HG03064 (cell line): ENCODE measurements at regions not wholly inside any gene's neighbourhood (a gene's known extent, or its start where the extent isn't known, plus 50 kb on each side); places are given as distances from the start of the nearest gene placed in this dataset.

ENCODE experiments used
- ATAC-seq: cut with Tn5 transposase; IDR thresholded peaks from one replicate; pipeline ENCODE4 v1.9.1; 2021; ENCODE audit warnings: low read depth; ENCODE audit not compliant: unreplicated experiment

DNA sequence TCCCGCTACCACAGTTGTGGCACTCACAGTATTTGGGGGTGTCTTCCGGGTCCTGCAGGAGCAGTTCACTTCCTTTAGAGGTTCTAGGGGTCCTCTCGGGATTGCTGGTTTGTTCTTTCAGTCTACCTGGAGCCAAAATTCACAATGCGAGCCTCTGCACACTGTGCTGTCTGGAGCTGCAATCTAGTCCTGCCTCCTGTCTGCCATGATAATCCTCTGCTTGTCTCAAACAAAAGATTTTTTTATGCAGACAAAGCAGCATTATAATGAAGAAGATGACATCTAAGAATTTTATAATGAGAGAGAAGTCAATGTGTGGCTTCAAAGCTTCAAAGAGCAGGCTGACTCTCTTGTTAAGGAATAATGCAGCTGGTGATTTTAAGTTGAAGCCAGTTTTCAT, 975.1 kb upstream of the GYPC start:
- ATAC-seq = no peak

DNA sequence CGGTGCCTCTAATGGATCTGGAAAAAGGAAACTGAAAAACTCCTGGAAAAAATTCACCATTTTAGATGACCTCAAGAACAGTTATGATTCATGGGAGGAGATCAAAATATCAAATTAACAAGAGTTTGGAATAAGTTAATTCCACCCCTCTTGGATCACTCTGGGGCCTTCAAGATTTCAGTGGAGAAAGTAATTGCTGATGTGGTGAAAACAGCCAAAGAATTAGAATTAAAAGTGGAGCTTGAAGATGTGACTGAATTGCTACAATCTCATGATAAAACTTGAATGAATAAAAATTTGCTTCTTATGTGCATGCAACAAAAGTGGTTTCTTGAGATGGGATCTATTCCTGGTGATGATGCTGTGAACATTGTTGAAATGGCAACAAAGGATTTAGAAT, 974.4 kb upstream of the GYPC start:
- no peak for ATAC-seq

DNA sequence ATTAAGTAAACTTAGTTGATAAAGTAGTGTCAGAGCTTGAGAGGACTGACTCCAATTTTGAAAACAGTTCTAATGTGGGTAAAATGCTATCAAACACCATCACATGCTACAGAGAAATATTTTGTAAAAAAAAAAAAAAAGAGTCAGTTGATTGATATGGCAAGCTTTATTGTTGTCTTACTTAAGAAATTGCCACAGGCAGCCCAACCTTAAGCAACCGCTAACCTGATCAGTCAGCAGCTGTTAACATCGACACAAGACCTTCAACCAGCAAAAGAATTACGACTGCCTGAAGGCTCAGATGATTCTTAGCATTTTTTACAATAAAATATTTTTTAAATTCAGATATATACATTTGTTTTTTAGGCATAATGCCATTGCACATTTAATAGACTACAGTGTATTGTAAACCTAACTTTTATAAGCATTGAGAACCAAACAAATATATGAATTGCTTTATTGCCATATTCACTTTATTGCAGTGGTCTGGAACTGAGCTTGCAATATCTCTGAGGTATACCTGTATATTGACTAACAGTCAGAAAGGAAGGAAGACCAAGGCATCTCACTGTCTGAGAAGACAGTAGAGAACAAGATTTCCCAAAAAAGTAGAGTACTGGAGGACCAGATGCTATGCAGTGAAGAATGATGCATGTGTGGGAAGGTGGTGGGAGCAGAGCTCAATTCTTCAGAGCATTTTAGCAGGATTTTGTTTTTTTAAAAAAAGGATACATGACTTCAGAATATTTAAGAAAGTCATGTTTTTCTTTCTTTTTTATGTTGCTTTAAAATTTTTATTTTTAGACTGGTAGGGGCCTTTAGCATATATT, 973.8 kb upstream of the GYPC start:
- ATAC-seq = no peak

DNA sequence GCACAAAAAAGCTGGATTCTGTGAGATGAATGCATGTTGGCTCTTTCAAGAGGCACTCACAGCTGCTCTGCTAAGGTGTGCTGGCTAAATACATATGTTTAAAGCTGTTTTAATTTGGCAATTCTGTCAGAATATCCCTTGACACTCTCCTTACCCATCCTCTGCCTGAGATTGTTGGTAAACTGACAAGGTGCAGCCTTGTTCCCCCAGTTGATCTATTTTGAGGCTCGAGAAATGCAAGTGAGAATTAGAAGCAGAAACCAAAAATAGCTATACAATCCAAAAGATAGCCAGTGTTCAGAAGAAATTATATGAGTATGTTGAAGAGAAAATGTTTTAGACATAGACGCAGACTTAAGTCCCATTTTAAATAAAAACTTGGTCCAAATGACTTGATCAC, 971.7 kb upstream of the GYPC start:
- no peak for ATAC-seq

DNA sequence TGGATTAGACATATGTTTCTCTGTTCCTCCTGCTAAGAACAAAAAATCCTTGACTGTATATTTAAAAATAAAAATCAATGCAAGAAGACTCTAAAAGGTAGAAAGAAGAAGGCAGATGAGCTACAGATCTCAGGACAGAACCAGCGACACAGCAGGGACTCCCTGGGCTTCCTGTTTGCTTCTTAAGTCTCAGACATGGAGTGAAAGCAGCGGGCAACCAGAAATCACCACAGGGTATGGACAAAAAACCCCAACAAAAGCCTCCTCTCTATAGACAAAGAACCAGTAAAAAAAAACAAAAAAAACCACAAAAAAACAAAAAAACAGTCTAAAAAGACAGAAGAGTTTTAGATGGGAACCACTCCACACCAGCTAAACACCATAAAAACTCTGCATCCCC, 971.0 kb upstream of the GYPC start:
- no peak for ATAC-seq

DNA sequence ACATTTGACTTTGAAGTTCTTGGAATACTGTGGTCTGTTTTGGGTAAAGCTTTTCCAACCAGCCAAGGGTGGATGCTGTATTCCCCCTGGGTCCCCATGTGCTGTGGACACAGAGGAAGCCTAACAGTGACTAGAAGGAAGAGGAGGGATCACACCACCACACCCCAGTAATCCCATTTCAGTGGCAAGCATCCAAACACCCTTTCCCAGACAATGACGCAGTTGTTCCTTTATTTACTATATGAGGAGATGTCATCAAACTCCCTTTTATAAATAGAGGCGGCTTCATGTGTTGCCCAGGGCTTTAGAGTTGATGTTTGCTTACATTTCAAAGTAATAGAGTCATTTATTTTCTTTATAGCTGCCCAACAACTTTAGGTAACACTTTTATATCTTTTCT, 959.4 kb upstream of the GYPC start:
- no peak for ATAC-seq

DNA sequence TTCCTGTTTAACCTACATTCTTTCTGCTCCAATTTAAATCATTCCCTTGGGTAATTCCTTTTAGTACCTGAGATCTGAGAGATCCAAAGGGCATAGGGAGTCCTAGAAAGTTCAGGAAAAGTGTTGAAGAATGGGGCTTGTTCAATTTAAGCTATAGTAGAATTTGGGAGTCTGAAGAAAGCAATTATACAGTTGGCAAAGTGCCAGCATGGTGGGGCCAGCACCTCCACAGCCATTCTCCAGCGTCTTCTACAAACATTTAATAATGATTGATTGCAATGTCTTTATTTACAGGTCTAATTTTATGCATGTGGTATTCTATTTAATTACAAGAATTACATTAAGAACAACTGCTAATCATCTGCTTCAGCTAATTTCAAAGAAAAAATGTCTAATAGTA, 957.7 kb upstream of the GYPC start:
- no peak for ATAC-seq

DNA sequence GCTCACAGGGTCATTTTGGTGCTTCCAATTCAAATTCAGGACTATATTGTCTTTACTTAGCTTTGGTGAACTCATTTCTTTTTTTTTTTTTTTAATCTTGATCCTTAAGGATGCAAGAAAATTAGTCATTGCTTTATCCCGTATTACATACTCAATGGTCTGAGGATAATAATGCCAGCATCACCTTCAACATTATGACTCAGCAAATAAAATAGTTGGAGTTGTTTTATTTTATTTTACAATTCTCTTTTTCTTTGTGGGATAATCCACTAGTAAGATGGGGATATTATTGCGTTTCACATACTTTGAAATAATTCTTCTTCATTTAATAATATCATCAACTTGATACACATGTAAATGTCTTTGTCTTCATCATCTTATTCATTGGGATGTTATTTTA, 954.9 kb upstream of the GYPC start:
- no peak for ATAC-seq

DNA sequence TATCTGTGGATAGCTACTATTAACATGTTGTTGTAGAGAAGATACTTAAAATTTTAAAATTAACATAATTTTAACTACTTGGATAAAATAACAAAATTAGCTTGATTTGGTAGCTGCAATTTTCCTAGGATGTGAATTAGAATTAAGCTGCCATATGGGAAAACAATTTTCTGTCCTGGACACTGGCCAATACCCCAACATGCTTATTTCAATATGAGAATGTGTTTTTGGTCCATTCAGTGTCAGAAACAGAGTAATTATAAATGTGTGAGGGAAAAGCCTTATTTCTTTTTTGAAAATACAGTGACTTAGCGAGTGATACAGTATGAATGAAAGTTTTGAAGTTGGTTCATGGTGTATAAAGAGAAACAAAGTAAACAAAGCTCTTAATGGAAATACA, 948.3 kb upstream of the GYPC start:
- ATAC-seq = no peak

DNA sequence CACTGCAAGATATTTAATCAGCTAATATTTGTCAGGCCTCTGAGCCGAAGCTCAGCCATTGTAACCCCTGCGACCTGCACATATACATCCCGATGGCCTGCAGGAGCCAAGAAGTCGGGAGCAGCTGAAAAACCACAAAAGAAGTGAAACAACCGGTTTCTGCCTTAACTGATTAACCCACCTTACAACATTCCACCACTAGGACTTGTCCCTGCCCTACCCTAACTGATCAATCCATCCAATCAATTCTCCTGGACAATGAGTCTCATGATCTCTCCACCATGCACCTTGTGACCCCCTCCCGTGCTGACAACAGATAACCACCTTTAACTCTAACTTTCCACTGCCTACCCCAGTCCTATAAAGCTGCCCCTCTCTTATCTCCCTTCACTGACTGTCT, 945.4 kb upstream of the GYPC start:
- ATAC-seq = no peak

DNA sequence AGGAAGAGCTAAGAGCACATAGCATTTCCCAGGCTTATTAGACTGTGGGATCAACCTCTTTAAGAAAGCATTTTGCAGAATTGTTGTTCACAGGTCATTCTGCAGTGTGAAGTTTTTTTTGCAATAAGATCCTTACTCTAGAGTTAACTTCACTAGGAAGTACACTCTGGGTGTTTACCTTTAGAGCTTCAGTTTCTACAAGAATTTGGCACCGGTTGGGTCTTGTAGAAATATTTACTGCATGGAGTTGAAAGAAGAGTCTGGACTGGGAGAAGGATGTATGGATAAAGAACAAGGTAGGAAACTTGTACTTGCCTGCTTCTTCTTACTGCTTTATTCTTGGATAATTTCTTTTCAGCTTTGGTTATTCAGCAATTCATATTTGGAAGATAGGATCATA, 944.9 kb upstream of the GYPC start:
- ATAC-seq = no peak

DNA sequence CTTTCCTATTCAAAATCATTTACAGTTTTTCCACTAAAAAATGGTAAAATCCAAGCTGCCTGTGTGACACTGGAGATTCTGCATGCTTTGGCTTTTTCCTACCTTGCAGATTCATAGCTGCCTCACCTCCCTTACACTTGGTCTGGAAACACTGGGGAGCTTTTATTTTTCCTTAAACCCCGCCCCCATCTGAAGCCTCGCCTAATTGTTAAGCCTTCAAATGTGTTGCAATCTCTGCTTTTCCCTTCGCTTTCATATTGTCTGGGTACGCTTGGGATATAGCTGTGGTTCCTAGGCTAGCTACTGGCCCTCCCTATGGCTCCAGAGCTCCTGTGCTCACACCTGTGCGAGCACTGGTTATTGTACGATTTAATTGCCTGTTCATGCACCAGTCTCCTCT, 942.4 kb upstream of the GYPC start:
- no peak for ATAC-seq

DNA sequence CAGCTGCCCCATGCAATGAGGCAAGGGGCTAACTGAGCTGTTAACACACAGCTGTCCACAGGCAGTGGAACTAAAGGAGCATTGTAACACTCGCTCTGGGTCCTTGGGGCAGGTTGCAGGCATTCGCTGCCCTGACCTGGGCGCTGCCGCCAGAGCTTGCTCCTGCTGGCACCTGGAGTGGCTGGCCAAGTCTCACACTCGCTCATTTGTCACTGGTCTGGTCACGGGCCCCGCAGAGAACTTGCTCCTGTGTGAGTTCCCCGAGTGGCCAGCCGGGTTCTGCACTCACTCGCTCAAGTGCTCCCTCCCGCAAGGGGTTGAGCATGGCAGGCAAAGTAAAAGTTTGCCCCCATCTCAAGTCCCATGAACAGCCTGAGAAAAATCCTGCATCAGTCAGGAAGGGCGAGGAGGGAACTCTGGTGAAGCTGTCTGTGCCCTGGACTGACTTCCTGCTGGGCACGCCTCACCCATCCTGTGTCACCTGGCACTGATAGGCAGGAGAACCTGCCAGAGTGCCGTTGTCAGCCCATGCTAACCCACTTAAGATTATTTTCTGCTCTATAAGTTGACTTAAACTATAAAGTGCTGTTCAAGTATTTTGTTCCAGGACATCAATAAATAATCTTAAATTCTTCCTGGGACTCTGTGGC, 934.8 kb upstream of the GYPC start:
- no peak for ATAC-seq

DNA sequence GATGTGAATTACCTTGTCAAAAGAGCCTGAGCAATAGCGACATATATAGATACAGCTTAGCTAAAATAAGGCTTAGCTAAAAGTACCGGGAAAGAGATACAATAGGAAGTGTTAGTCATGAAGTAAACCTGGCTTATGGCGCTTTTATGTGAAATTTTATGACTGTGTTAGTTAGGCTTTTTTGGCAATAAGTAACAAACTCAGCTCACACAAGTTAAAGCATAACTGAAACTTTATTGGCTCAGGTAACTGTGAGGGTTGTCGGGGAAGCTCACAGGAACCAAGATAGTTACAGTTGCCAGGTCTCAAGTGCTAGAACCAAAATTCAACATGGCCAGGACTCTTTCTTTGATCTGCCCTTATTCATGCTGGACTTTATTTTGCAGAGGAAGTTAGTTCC, 925.0 kb upstream of the GYPC start:
- no peak for ATAC-seq

DNA sequence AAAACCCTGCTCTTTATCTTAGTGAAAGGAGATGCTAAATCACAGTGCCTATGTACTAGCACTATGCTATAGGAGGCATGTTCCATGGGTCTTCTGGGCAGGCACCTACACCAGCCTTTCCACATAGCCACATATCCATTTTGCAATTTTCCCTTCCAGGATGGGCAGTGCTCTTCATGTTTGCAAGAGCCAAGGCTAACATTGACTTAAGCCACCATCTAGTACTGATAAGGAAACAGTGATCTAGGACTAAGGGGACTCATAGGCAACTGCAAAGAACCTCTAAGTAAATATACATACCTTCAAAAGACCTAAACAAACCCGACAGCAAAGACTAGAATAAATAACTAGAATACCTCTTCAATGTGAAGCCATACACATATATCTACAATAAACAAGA, 919.7 kb upstream of the GYPC start:
- ATAC-seq = no peak

DNA sequence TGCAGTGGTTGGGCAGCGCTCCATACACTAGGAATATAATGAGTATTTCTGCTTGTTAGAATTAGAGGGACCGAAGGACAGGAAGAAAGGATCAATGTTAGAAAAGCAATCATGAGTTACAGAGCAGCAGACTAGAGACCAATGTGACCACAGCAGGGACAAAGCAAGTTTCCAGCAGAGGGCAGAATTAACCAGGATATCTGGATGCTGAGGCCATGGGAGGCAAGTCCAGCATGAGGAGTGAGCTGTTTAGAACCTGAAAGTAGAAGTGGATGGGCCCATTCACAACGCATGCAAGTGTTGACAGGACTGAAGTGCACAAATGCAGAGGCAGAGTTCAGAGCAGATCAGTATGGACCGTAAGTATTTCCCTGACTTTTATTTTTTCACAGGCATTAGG, 910.4 kb upstream of the GYPC start:
- no peak for ATAC-seq

DNA sequence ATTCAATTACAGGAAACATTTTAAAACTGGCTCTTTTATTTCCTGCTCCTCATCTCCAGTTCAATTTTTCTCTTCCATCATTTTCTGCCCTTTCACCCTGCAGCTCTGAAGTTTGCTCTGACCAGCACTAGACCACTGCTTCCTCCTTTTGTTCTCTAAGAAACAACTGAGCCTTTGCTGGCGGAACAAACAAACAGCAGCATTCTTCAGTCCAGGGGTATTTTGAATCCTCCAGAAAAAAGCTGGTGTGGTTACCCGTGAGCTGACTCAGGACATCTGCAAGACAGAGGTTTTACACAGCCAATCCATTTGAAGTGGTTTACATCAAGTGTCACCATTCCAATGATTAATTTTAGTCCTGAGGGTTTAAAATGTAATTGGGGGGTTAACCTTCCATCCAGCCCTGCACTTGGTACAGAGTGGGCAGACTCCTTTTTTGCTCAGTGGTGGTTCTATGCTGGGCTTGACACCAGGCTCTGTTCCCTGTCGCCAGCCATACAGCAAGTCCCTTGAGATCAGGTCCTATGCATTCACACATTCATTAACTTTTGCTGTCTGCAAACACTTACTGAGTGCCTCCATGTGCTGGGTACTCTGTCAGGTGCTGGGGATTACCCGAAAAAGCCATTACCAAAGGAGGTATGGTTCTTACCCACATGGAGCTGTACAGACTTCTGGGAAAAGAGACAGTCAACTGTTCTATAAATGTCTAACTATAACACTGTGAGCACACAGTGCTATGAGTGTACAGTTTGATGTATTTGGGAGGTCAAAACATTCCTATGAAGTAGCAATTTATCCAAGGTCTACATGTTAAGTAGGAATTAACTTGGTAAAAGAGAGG, 909.4 kb upstream of the GYPC start:
- ATAC-seq = no peak

DNA sequence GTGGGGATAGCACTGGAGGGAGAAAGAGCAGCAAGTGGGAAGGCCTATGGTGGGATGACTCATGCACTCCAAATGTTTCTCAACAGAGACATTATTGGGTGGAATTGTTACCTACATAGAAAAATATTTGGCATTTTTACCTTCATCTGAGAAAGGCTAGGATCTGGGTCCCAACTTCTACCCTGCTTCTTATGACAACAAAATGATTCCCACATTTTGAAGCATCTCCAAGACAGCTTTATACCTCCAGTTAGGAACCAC, 908.9 kb upstream of the GYPC start:
- ATAC-seq = no peak

DNA sequence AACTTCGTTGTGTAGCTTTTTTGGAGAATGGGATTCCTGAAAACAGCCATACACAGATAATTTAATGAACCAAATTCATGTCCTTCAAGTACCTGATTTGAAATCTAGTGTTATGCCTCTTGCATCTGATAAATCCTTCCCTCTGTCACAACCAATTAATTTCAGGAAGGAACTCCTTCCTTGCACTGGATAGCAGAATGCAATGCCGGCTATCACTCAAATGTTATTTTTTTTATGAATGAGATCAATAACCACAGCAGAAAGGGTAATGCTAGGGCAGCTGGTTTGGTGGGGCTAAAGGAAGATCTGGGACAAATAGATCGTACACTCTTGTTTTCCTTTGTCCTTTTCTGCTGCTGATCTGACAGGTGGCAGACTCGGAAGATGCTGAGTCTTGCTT, 899.5 kb upstream of the GYPC start:
- no peak for ATAC-seq

DNA sequence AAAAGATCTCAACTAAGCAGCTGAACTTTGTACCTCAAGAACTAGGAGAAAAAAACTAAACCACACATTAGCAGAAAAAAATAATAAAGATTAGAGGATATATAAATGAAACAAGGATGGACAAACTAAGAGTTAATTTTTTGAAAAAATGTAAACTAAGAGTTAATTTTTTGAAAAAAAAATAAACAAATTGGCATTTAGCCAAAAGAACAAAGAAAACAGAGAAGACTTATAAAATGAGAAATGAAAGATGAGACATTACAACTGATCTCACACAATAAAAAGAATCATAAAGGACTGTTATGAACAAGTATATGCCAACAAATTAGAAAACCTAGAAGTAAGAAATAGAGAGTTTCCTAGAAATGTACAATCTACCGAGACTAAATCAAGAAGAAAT, 859.2 kb upstream of the GYPC start:
- ATAC-seq = no peak

DNA sequence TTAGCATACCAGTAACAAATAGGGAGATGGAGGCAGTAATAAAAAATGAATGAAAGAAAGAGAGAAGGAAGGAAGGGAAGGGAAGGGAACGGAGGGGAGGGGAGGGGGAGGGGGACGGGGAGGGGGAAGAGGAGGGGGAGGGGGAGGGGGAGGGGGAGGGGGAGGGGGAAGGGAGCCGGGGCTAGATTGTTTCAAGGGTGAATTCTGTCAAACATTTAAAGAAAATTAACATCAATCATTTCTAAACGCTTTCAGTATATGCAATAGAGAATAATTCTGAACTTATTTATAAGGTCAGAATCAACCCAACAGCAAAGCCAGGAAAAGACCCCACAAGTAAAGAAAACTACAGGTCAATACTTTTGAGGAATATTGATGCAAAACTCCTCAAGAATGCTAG, 858.8 kb upstream of the GYPC start:
- ATAC-seq = no peak

DNA sequence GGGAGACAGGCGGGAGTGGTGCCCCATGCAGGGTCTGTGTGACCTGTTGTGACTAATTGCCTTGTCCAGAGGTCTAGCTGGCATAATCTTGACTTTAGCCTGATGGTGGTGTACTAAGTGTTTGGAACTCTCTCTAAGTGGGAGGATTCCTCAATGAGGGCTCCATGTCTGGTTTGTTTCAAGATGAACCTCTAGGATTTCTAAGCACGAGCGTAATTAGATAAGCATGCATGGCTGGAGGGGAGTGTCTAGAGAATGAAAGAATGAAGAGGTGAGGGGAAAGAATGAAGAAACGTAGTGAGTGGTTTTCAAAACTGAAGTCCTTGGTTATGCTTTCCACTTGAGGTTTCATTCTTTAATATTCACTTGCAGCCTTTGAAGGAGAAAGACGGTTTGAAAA, 833.2 kb upstream of the GYPC start:
- ATAC-seq = no peak
